CD4-positive, alpha-beta T cell (primary cell): ENCODE measurements at regions not wholly inside any gene's neighbourhood (a gene's known extent, or its start where the extent isn't known, plus 50 kb on each side); places are given as distances from the start of the nearest gene placed in this dataset.

ENCODE experiments used
- ATAC-seq: fragments of 200-7000 bp; cut with Tn5 transposase; one replicate; pipeline ENCODE4 v1.10.0; 2022; ENCODE audit warnings: mild to moderate bottlenecking; ENCODE audit not compliant: poor library complexity
- CTCF ChIA-PET: fragments of 350-600 bp; sonication (Branson Sonifier 250); formaldehyde crosslinking; loops from one replicate; lab custom pipeline; 2021; ENCODE audit warnings: antibody characterized with exemption, inconsistent platforms; lab: Charles Lee
- POLR2A ChIA-PET: fragments of 350-600 bp; sonication (Branson Sonifier 250); formaldehyde crosslinking; loops from one replicate; lab custom pipeline; 2021; ENCODE audit warnings: antibody characterized with exemption, inconsistent platforms; lab: Charles Lee
- DNase-seq, 14 experiments: peaks; one replicate each; pipeline ENCODE4 v3.0.0-alpha.2; 2013 to 2020; ENCODE audit warnings: mixed read lengths in 2 of 14
- H3K27ac ChIP-seq, 2 donors: one replicate each; pipeline versions ENCODE4 v1.5.1 to v1.7.0; 2013; ENCODE audit warnings: low read length in 2 of 2, low read depth in 1 of 2, mild to moderate bottlenecking in 1 of 2
- H3K27me3 ChIP-seq, 2 experiments: 1 replicate in 1 of 2; 2 replicates in 1 of 2; pipeline versions ENCODE4 v1.6.1 to v1.7.0; 2013; ENCODE audit warnings: low read length in 2 of 2, control low read depth in 1 of 2, mild to moderate bottlenecking in 1 of 2, moderate library complexity in 1 of 2; ENCODE audit not compliant: insufficient read depth in 2 of 2, control insufficient read depth in 1 of 2
- H3K36me3 ChIP-seq: one replicate; pipeline ENCODE4 v1.6.1; 2013; ENCODE audit warnings: low read length, control low read depth; ENCODE audit not compliant: insufficient read depth
- H3K4me1 ChIP-seq: one replicate; pipeline ENCODE4 v1.6.1; 2013; ENCODE audit warnings: low read length, control low read depth; ENCODE audit not compliant: insufficient read depth
- H3K4me3 ChIP-seq: one replicate; pipeline ENCODE4 v1.5.1; 2013; ENCODE audit warnings: mild to moderate bottlenecking, low read length, moderate library complexity
- H3K9me3 ChIP-seq, 2 experiments: 1 replicate in 1 of 2; 2 replicates in 1 of 2; pipeline versions ENCODE4 v1.6.1 to v1.7.0; 2013; ENCODE audit warnings: low read length in 2 of 2, mild to moderate bottlenecking in 2 of 2, control low read depth in 1 of 2, moderate library complexity in 1 of 2; ENCODE audit not compliant: control insufficient read depth in 1 of 2, insufficient read depth in 1 of 2
- H3K27ac Mint-ChIP-seq: one replicate; pipeline ENCODE4 v1.8.0; 2020; ENCODE audit warnings: mixed read lengths
- H3K27me3 Mint-ChIP-seq: one replicate; pipeline ENCODE4 v1.8.0; 2021; ENCODE audit warnings: mixed read lengths
- H3K36me3 Mint-ChIP-seq: one replicate; pipeline ENCODE4 v1.8.0; 2021; ENCODE audit warnings: low read depth, mixed read lengths
- H3K4me1 Mint-ChIP-seq: one replicate; pipeline ENCODE4 v1.8.0; 2021; ENCODE audit warnings: low read depth, mixed read lengths
- H3K4me3 Mint-ChIP-seq: one replicate; pipeline ENCODE4 v1.8.0; 2020; ENCODE audit warnings: mild to moderate bottlenecking, mixed read lengths
- H3K9me3 Mint-ChIP-seq: one replicate; pipeline ENCODE4 v1.8.0; 2020; ENCODE audit warnings: mixed read lengths
- CTCF ChIP-seq: fragments of 200-600 bp; IDR thresholded peaks from one replicate; pipeline ENCODE4 v1.8.0; 2022; ENCODE audit warnings: antibody characterized with exemption, mild to moderate bottlenecking
- intact Hi-C, 2 experiments: fragments of 100-400 bp; cut with DNase I in 1 of 2; cut with micrococcal nuclease in 1 of 2; formaldehyde crosslinking; loops; one replicate each; pipeline versions ENCODE4 v1.15.1 to v1.9.0; 2023 to 2025; cut with DNase I, micrococcal nuclease

- DNase-seq (no peak), ATAC-seq (no peak)
- H3K36me3 Mint-ChIP-seq, result no peaks in the 10 kb centered on the region
- no peaks in the 10 kb centered on the region for H3K4me1 Mint-ChIP-seq
- H3K27ac Mint-ChIP-seq, result no peak overlapping the region
- ChIA-PET POLR2A (no interaction called here), CTCF (no interaction called here)
- H3K27ac ChIP-seq, result no peak overlapping the region
- H3K27me3 ChIP-seq, result no peaks in the 10 kb centered on the region
- H3K4me1 ChIP-seq, result no peaks in the 10 kb centered on the region
- H3K36me3 ChIP-seq, result no peaks in the 10 kb centered on the region
- peaks cover 8% of the 10 kb centered on the region for H3K27me3 Mint-ChIP-seq
- no peak overlapping the region for H3K4me3 ChIP-seq
- H3K9me3 Mint-ChIP-seq, result no peaks in the 10 kb centered on the region
- H3K4me3 Mint-ChIP-seq, result no peak overlapping the region
- intact Hi-C loops, result no loop called here
- peaks cover 0 to 36% of the 10 kb centered on the region in 2 experiments for H3K9me3 ChIP-seq
- TF ChIP-seq CTCF, result no peak
These were observed 76.4 kb upstream of the TMEM132C start for GRCh38 chr12:128190614-128191013.

- ChIA-PET CTCF (no interaction called here), POLR2A (no interaction called here)
- Mint-ChIP-seq H3K4me1 (no peaks in the 10 kb centered on the region), H3K27me3 (peaks cover 8% of the 10 kb centered on the region), H3K9me3 (no peaks in the 10 kb centered on the region), H3K27ac (no peak overlapping the region), H3K36me3 (no peaks in the 10 kb centered on the region), H3K4me3 (no peak overlapping the region)
- H3K4me3 ChIP-seq, result no peak overlapping the region
- TF ChIP-seq CTCF, result no peak
- intact Hi-C loops, result no loop called here
- no peak for ATAC-seq
- DNase-seq, result no peak
- no peaks in the 10 kb centered on the region for H3K27me3 ChIP-seq
- H3K36me3 ChIP-seq, result no peaks in the 10 kb centered on the region
- no peak overlapping the region for H3K27ac ChIP-seq
- H3K9me3 ChIP-seq, result peaks cover 0 to 36% of the 10 kb centered on the region in 2 experiments
- H3K4me1 ChIP-seq, result no peaks in the 10 kb centered on the region
These were observed 75.6 kb upstream of the TMEM132C start for GRCh38 chr12:128191380-128191779.

DNA sequence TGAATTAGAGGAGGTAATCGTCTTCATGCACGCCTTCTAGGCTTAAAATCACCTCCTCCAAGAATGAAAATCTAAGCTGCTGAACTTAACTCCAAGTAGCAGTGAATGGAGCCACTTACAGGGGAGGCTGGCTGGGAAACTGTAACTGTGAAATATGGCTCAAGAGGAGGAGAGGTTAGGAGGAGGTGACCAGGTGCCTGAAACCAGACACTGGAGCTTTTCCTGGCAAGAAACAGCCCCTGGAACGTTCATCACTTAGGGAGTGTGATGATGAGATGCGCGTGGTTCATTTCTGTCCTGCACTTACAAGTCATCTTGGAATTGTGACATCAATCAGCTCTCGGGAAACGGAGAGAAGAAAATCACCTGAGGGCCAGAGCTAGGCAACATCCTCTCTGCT lies 62.3 kb upstream of the TMEM132C start:
- ChIA-PET POLR2A (no interaction called here), CTCF (no interaction called here)
- Mint-ChIP-seq H3K36me3 (no peaks in the 10 kb centered on the region), H3K27ac (no peak overlapping the region), H3K4me1 (no peaks in the 10 kb centered on the region), H3K4me3 (no peak overlapping the region), H3K9me3 (peaks cover 4% of the 10 kb centered on the region), H3K27me3 (no peaks in the 10 kb centered on the region)
- Histone ChIP-seq H3K4me1 (no peaks in the 10 kb centered on the region), H3K27me3 (no peaks in the 10 kb centered on the region), H3K27ac (no peak overlapping the region), H3K4me3 (no peak overlapping the region), H3K9me3 (peaks cover 0 to 12% of the 10 kb centered on the region in 2 experiments), H3K36me3 (no peaks in the 10 kb centered on the region)
- ATAC-seq (no peak), DNase-seq (no peak)
- intact Hi-C loops, result no loop called here
- no peak for TF ChIP-seq CTCF
